A673 (cell line): ENCODE measurements at regions not wholly inside any gene's neighbourhood (a gene's known extent, or its start where the extent isn't known, plus 50 kb on each side); places are given as distances from the start of the nearest gene placed in this dataset.
"Not testable (repeated sequence)": the region's sequence is repeated elsewhere in the genome, so short reads cannot be mapped to it uniquely, and the experiment has no call there.

ENCODE experiments used
- BruUV-seq: library from RNA; stranded (reverse); fragments of 400-500 nt; replicated peaks from 2 replicates; lab custom pipeline; 2021; lab: Mats Ljungman, UMichigan
- CTCF ChIA-PET: fragments of 300-600 bp; sonication (Branson Sonifier 250); formaldehyde crosslinking; loops from one replicate; lab custom pipeline; 2022; ENCODE audit warnings: antibody characterized with exemption; lab: Charles Lee
- POLR2A ChIA-PET: fragments of 300-600 bp; sonication (Branson Sonifier 250); formaldehyde crosslinking; loops from one replicate; lab custom pipeline; 2022; ENCODE audit warnings: antibody characterized with exemption; ENCODE audit not compliant: low non-redundant PET; lab: Charles Lee
- DNase-seq: peaks from one replicate; pipeline ENCODE4 v3.0.0-alpha.2; 2015; ENCODE audit warnings: low spot score
- H3K27ac ChIP-seq: fragments of 200-600 bp; sonication (generic); 2 replicates; pipeline ENCODE4 v1.5.1; 2016; ENCODE audit warnings: mixed run types, low read depth, mild to moderate bottlenecking, mixed read lengths, antibody characterized with exemption, low read length; ENCODE audit not compliant: poor library complexity, severe bottlenecking
- H3K27me3 ChIP-seq: fragments of 200-600 bp; sonication (generic); replicated peaks from 2 replicates; pipeline ENCODE4 v1.6.1; 2017; ENCODE audit warnings: mixed run types, low read depth, mild to moderate bottlenecking, mixed read lengths, antibody characterized with exemption, low read length; ENCODE audit not compliant: insufficient read depth, poor library complexity
- H3K36me3 ChIP-seq: fragments of 200-600 bp; sonication (generic); 2 replicates; pipeline ENCODE4 v1.6.1; 2016; ENCODE audit warnings: mixed run types, mild to moderate bottlenecking, mixed read lengths, antibody characterized with exemption, low read length; ENCODE audit not compliant: insufficient read depth, poor library complexity, severe bottlenecking
- H3K4me1 ChIP-seq: fragments of 200-600 bp; sonication (generic); 2 replicates; pipeline ENCODE4 v1.6.1; 2017; ENCODE audit warnings: mixed run types, mild to moderate bottlenecking, mixed read lengths, antibody characterized with exemption, low read length; ENCODE audit not compliant: insufficient read depth, poor library complexity, severe bottlenecking
- H3K4me3 ChIP-seq: fragments of 200-600 bp; sonication (generic); 2 replicates; pipeline ENCODE4 v1.5.1; 2016; ENCODE audit warnings: low read depth, mixed run types, mild to moderate bottlenecking, mixed read lengths, low read length; ENCODE audit not compliant: poor library complexity, severe bottlenecking
- H3K9me3 ChIP-seq: fragments of 200-600 bp; sonication (generic); 2 replicates; pipeline ENCODE4 v1.6.1; 2016; ENCODE audit warnings: mixed run types, low read depth, mild to moderate bottlenecking, mixed read lengths, antibody characterized with exemption, low read length; ENCODE audit not compliant: poor library complexity, severe bottlenecking
- EZH2 ChIP-seq: fragments of 200-600 bp; sonication (generic); IDR thresholded peaks from 2 replicates; pipeline ENCODE4 v1.6.1; 2017; ENCODE audit warnings: borderline replicate concordance, low read depth, mild to moderate bottlenecking, mixed read lengths, antibody characterized with exemption, low read length; ENCODE audit not compliant: poor library complexity, severe bottlenecking
- intact Hi-C: fragments of 100-400 bp; cut with micrococcal nuclease; formaldehyde crosslinking; loops from one replicate; pipeline ENCODE4 v1.10.0; 2022; ENCODE audit not compliant: unreplicated experiment
- TF ChIP-seq, protein P1 (sequence below): fragments of 300-800, 200-600 bp; sonication (generic); conservative IDR thresholded peaks from 2 replicates; pipeline ENCODE4 v1.5.1; 2017; ENCODE audit warnings: low read depth, mild to moderate bottlenecking, antibody characterized with exemption, low read length, moderate library complexity, mixed read lengths

DNA sequence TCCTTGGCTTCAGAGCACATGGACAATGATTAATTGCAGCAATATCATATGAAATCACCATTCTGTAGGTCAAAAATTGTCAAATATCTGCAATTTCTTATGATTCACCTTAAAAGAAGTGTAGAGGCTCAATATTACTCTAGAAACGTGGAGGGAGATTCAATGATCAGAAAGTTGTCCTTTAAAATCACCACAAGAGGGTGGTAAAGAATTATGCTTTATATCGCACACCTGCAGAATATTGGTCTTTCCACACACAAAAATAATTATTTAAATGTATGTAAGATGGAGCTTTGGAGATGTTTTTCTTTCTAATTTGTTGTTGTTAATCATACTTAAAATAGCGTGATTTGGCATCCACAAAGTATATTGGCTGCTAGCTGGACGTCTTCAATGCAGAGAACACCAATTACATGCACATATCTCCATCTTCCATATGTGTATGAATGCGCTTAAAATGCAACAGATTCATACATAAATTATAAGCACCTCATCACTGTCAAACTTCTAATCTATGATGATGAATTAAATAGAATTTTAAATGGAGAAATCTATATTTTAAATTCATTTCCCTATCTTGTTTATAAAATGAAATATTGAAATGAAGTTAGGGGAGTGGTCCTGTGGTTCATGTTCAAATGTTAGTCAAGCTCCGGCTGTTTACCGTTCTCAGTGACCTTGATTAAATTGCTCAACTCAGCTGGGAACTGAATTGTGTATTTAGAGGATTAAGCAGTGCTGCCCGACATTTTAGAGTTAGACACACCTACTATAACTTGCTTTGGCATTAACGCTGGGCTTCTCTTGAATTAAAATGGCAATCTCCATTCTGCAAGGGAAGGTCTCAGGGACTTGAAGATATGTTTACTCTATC, 153.5 kb upstream of the CHL1 start:
- BruUV-seq, POLR2A ChIA-PET, H3K27me3 ChIP-seq, H3K4me3 ChIP-seq, H3K4me1 ChIP-seq, H3K27ac ChIP-seq, H3K36me3 ChIP-seq, H3K9me3 ChIP-seq: not testable (repeated sequence)
- peak; percentile 23 for DNase-seq
- CTCF ChIA-PET, result interaction anchor here (1.8 kb wide), 1 partner anchor 311 kb away, joined by 29 read pairs; no protein-coding TSS in a partner anchor
- intact Hi-C loops, result loop anchor here (1.0 kb wide), 2 partner anchors 311 to 334 kb away; no protein-coding TSS in a partner anchor
- TF ChIP-seq, protein P1, sequence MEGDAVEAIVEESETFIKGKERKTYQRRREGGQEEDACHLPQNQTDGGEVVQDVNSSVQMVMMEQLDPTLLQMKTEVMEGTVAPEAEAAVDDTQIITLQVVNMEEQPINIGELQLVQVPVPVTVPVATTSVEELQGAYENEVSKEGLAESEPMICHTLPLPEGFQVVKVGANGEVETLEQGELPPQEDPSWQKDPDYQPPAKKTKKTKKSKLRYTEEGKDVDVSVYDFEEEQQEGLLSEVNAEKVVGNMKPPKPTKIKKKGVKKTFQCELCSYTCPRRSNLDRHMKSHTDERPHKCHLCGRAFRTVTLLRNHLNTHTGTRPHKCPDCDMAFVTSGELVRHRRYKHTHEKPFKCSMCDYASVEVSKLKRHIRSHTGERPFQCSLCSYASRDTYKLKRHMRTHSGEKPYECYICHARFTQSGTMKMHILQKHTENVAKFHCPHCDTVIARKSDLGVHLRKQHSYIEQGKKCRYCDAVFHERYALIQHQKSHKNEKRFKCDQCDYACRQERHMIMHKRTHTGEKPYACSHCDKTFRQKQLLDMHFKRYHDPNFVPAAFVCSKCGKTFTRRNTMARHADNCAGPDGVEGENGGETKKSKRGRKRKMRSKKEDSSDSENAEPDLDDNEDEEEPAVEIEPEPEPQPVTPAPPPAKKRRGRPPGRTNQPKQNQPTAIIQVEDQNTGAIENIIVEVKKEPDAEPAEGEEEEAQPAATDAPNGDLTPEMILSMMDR, result peak; percentile 53

DNA sequence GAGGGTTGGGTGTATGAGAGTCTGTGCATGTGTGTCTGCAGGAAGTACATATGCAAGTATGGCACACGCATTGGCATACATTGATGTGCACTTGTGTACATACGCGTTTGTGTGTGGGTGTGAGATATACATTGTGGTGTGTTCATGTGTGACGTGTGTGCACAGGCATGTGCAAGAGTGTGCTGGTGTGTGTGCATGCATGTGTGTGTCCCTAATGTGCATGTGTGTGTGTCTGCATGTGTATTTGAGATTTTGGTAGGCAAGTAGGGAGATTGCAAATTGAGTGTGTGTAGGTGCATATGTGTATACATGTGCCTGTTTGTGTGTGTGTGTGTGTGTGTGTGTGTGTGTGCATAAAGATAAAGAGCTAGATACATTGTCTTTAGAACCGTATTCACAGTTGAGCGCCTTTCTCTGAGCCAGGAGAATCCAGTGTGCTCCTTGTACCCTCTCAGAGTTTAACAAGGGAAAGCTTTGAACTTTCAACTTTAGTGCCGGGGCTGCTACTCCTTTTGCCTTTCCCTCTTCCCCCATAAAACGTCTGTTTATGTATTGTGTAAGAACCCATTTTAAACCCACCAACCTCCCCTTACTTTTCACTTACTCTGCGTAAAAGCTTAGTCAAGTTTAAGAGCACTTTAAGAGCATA, 152.4 kb upstream of the CHL1 start:
- Histone ChIP-seq H3K27ac (no peak overlapping the region), H3K27me3 (no peaks in the 10 kb centered on the region), H3K4me1 (no peaks in the 10 kb centered on the region), H3K4me3 (no peak overlapping the region), H3K36me3 (no peaks in the 10 kb centered on the region), H3K9me3 (no peaks in the 10 kb centered on the region)
- CTCF ChIA-PET, result no interaction called here
- no peak for TF ChIP-seq EZH2
- TF ChIP-seq, protein P1, result no peak
- DNase-seq, result no peak
- POLR2A ChIA-PET, result no interaction called here
- intact Hi-C loops, result no loop called here
- BruUV-seq, result no TSS peak

DNA sequence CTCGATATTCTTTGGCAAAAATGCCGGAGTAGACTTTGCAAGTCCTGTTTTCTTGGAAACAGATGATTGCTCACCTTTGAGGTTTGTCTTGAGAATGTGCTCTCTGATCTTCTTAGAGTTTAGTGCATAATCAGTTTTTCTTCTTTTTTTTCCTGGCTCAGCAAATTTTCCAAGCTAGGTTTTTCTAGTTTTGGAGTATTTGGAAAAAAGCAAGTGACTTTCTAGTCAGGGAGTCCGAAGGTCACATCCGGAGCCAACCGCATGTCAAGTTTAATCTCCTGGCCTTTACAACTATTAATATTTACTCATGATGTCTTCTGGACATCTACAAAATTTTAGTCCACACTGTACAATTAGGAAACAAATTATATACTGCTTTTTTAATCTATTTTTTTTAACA, 151.6 kb upstream of the CHL1 start:
- CTCF ChIA-PET, BruUV-seq: not testable (repeated sequence)

More for the DNA sequence above, 151.6 kb upstream of the CHL1 start:
- H3K27ac ChIP-seq, H3K36me3 ChIP-seq, H3K9me3 ChIP-seq, H3K4me1 ChIP-seq, H3K27me3 ChIP-seq, H3K4me3 ChIP-seq, intact Hi-C loops, DNase-seq, POLR2A ChIA-PET: not testable (repeated sequence)
